ENCODE measurements at regions not wholly inside any gene's neighbourhood (a gene's known extent, or its start where the extent isn't known, plus 50 kb on each side); places are given as distances from the start of the nearest gene placed in this dataset.

- H3K9me3 ChIP-seq: no peaks in the 10 kb centered on the region
- 39% methylated on average over 2 of the region's 2 CpGs for WGBS
- no peaks in the 10 kb centered on the region for H3K27me3 ChIP-seq (replicated peaks; ENCODE audit: insufficient read depth)
- H3K27ac ChIP-seq: no peak overlapping the region
- intact Hi-C loops (cut with DNase I): no loop called here
- H3K4me1 ChIP-seq (replicated peaks): no peaks in the 10 kb centered on the region
- no peak for TF ChIP-seq CTCF (IDR thresholded peaks at IDR 0.05)
- no peak for TF ChIP-seq POLR2AphosphoS5 (IDR thresholded peaks at IDR 0.05)
- TF ChIP-seq POLR2A (IDR thresholded peaks at IDR 0.05): no peak
- no peak overlapping the region for H3K4me3 ChIP-seq
- no peak for DNase-seq (ENCODE audit: low spot score)
- H3K36me3 ChIP-seq: no peaks in the 10 kb centered on the region
Observed at GRCh38 chr4:138519436-138519835, 277.3 kb upstream of the SLC7A11 start.

GRCh38 chr4:138513535-138513934, 271.4 kb upstream of the SLC7A11 start:
- no peak overlapping the region for H3K4me3 ChIP-seq
- no peaks in the 10 kb centered on the region for H3K36me3 ChIP-seq
- no peaks in the 10 kb centered on the region for H3K9me3 ChIP-seq
- no peak for TF ChIP-seq POLR2AphosphoS5 (IDR thresholded peaks at IDR 0.05)
- no peak for TF ChIP-seq CTCF (IDR thresholded peaks at IDR 0.05)
- TF ChIP-seq POLR2A (IDR thresholded peaks at IDR 0.05): no peak
- no peaks in the 10 kb centered on the region for H3K27me3 ChIP-seq (replicated peaks; ENCODE audit: insufficient read depth)
- 94% methylated on average over 1 of the region's 1 CpG for WGBS
- no peak for DNase-seq (ENCODE audit: low spot score)
- no peaks in the 10 kb centered on the region for H3K4me1 ChIP-seq (replicated peaks)
- intact Hi-C loops (cut with DNase I): no loop called here
- no peak overlapping the region for H3K27ac ChIP-seq

- H3K27me3 ChIP-seq (replicated peaks; ENCODE audit: insufficient read depth): no peaks in the 10 kb centered on the region
- H3K4me3 ChIP-seq: no peak overlapping the region
- no peak overlapping the region for H3K27ac ChIP-seq
- no peaks in the 10 kb centered on the region for H3K36me3 ChIP-seq
- no peaks in the 10 kb centered on the region for H3K9me3 ChIP-seq
- no peaks in the 10 kb centered on the region for H3K4me1 ChIP-seq (replicated peaks)
- intact Hi-C loops (cut with DNase I): no loop called here
- no peak for TF ChIP-seq CTCF (IDR thresholded peaks at IDR 0.05)
- DNase-seq (ENCODE audit: low spot score): no peak
Observed at GRCh38 chr4:138512756-138513155, 270.6 kb upstream of the SLC7A11 start.

- Histone ChIP-seq H3K4me1 (replicated peaks) (no peaks in the 10 kb centered on the region), H3K36me3 (no peaks in the 10 kb centered on the region), H3K4me3 (no peak overlapping the region), H3K9me3 (no peaks in the 10 kb centered on the region), H3K27ac (no peak overlapping the region), H3K27me3 (replicated peaks; ENCODE audit: insufficient read depth) (no peaks in the 10 kb centered on the region)
- intact Hi-C loops (cut with DNase I): no loop called here
- WGBS: 67% methylated on average over 3 of the region's 3 CpGs
- DNase-seq (ENCODE audit: low spot score): no peak
- TF ChIP-seq CTCF (IDR thresholded peaks at IDR 0.05) (no peak), POLR2AphosphoS5 (IDR thresholded peaks at IDR 0.05) (no peak), POLR2A (IDR thresholded peaks at IDR 0.05) (no peak)
Observed at GRCh38 chr4:138510053-138510452, 267.9 kb upstream of the SLC7A11 start.

- Histone ChIP-seq H3K4me3 (no peak overlapping the region), H3K27me3 (replicated peaks; ENCODE audit: insufficient read depth) (no peaks in the 10 kb centered on the region), H3K27ac (no peak overlapping the region), H3K9me3 (no peaks in the 10 kb centered on the region), H3K36me3 (no peaks in the 10 kb centered on the region), H3K4me1 (replicated peaks) (no peaks in the 10 kb centered on the region)
- intact Hi-C loops (cut with DNase I): no loop called here
- TF ChIP-seq POLR2AphosphoS5 (IDR thresholded peaks at IDR 0.05): no peak
- no peak for TF ChIP-seq POLR2A (IDR thresholded peaks at IDR 0.05)
- TF ChIP-seq CTCF (IDR thresholded peaks at IDR 0.05): no peak
- no peak for DNase-seq (ENCODE audit: low spot score)
- 32% methylated on average over 1 of the region's 1 CpG for WGBS
Observed at GRCh38 chr4:138509346-138509745, 267.2 kb upstream of the SLC7A11 start.
